HG02943 (cell line): ENCODE measurements at regions not wholly inside any gene's neighbourhood (a gene's known extent, or its start where the extent isn't known, plus 50 kb on each side); places are given as distances from the start of the nearest gene placed in this dataset.
"Not testable (repeated sequence)": the region's sequence is repeated elsewhere in the genome, so short reads cannot be mapped to it uniquely, and the experiment has no call there.

Experiments
- ATAC-seq: cut with Tn5 transposase; IDR thresholded peaks from one replicate; pipeline ENCODE4 v1.9.1; 2021; ENCODE audit warnings: mild to moderate bottlenecking, low read depth, moderate library complexity; ENCODE audit not compliant: unreplicated experiment

DNA sequence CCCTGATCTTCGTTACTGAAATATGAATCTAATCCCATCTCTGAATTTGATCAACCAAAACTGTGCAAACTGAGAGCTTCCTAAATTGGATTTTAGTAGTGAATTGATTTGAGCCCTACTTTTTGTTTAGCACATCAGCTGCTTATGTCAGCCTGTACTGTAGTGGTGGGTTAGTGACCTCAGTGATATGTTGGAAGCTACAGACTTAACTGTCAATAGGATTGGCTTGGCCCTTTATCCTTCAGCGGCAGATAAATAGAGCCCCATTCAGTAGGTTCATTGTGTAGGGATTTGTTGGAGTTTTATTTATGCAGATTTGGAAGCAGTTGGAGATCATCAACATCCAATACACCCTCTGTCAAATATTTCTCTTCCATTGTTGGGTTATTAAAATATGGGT lies 409.7 kb downstream of the SOX2 start:
- ATAC-seq: no peak

DNA sequence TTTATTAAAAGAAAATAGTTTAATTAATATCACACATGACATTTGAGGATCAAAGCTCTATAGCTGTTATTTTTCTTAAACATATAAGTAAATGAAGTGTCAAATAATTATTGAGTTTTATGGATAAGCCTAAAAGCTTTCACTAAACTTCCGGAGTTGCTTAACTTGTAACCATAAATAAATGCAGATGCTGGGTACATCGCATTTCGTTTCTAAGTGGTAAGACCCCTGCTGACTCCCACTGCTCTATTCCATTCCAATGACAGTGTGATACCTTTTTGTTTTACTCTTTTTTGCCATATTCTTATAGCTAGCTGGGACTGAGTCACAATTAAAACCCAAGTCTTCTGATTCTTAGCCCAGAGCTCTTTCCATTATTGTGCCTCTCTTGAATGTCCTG lies 411.1 kb downstream of the SOX2 start:
- ATAC-seq: no peak

DNA sequence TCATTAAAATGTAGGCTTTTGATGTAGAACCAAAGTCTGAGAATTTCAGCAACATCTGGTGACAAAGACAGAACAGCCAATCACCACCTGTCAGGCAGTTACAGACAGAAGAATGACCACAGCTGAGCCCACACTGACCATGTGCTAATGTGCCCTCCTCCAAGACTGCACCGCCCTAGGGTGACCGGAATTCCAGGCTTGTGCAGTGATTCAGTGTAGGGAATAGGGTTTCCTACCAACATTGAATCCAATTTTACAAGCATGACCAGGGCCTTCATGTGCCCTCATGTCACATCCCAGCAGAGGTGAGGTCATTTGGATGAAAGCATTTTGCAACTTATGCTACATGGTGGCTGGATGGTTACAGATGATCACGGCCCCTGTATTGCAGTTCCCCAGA lies 412.5 kb downstream of the SOX2 start:
- no peak for ATAC-seq

DNA sequence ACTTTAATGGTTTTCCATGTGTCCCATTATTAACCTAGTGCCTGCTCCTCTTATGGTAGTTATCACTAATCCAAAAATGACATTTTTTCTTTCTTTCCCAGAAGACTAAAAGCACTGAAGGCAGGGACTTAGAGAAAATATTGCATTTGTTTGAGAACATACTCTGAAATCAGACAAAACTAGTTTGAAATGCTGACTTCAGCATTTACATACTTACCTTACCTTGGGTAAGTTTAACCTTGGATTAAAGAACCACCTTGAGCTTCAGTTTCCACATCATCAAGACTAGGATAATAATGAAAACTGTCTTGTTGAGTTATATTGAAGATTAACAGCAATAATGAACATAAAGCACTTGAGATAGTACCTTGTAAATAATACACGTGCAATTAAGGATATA lies 413.0 kb downstream of the SOX2 start:
- ATAC-seq: no peak

DNA sequence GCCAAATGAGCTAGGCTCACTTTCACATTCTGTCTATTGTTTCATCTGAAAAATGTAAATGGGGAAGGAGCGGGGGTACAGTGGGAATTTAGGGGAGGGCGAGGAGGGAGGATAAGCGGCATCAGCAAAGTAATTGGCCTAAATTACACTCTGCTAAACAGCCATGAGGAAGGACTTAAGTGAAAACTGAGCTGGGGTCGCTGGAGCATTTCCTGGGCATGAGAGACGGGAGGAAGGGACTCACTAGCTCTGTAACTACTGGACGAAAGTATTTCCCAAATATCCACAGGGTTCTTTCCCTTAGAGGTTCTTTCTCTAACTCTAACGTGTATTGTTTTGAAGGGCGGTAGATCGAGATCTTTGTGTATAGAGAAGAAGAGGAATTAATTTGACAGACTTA lies 418.0 kb downstream of the SOX2 start:
- no peak for ATAC-seq

DNA sequence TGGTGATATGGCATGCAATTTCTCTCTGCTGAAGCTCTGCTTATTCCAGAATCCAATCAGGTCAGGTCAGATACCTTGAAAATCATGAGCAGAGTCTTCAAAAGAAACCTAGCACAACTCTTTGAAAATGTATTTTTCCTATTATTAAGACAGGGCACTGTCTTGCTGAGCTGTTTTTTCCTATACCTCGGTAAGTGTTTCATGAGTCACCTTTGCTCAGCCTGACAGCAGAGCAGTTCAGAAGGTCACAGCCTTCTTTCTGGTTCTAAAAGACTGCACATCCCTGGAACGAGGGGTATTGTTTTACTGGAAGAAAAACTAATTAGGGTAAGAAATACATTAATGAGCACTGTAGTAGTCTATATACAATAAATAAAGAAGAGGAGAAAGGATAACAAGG lies 422.0 kb downstream of the SOX2 start:
- no peak for ATAC-seq

DNA sequence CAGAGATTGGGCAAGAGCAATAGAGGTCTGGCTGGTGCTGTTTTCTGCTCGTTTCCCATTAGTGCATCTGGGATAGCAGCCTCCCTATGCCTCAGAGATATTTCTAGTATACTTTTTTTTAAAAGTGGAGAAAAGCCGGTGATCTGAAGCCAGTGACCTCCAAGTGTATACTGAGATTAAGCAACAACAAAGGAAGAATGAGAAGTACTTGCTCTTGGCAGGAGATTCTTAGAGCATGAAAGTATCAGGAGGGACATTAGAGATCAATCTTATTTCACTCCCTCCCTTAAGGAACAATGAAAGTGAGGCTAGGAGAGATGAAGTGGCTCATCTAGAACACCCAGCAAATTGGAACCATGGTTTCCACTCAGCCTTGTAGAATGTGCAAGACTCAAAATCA lies 423.3 kb downstream of the SOX2 start:
- ATAC-seq: no peak

DNA sequence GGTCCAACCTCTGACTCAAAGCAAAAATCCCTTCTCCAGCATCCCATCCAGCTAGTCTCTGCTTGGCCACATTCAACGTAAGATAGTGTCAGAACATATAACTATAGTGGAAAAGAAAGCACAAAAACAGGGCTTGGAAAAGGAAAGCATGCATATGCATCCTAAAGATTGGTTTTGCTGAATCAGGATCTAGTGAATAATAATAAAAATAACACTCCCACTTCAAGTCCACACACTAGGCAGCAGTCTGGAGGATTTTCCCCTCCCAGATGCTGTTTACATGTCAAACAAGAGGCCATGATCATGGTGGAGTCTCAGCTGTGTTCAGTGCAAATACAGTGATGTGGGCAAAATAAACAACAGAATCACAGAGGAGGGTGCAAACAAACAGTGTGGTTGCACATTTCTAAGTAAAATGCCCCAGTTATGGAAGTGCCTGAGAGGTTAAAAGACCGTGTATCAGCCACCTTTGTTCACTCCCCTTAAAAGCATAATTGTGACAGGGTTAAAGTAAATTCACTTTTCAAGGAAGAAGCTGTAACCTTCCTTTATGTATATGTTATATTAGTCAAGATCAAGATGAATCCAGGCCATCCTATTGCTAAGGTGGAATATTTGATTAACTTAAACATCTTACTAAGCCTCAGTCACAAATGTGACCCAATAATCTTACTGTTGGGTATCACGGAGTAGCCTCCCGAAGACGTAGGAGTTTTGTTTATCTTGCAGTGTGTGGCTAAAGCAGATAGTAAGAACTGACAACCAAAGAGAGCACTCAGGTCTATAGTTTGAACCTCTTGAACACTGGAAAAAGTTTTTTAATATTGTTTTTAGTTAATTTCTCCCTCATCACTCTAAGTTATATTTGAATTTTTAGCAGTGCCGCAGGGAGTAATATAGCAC lies 424.5 kb downstream of the SOX2 start:
- no peak for ATAC-seq

DNA sequence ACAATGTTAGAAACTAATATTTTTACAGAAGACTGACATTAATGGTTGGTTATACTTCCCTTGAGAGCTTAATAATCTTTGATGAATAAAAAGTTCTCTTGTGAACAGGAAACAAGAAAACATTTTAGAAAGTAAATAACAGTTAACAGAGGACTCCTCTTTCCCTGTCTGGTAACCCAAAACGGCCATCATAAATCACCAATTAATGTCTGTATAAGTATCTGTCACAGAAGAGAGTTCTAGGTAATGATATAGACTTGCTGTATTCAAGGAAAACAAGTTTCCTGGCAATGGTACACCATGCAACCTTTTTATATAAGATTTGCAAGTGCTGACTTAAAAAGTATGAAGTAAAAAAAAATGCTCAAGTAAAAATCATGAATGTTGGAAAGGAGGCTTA lies 426.7 kb downstream of the SOX2 start:
- no peak for ATAC-seq

DNA sequence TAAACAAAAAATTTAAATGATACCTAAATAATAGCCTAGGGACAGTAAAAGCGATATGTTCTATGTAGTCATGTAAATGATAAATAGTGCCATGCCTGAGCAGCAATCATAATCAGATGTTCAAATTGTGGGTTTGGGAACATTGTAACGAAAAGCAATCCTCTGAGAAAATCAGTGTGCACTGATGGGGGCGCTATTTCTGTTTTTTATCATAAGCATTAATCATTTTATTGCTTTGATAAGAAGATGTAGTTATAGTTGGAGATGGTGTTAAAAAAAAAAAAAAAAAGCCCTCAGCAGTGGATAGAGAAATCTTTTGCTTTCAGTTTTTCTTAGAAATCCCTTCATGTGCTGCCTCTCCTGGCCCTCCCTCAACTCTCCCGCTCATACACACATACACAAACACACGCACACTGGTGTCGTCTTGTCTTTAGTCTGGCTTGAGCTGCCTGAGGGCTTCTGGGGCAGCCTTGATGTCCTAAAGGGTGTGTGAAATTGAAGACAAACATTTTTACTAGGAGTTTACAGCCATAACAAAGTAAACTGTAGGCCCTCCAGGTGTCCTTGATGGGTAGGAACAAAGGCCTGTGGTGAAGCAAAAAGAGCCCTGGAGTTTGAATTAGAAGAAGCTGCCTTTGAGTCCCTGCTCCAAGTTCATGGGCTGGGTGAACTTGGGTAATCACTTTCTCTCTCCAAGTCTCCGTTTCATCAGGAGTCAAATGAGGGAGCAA lies 428.1 kb downstream of the SOX2 start:
- ATAC-seq: no peak

DNA sequence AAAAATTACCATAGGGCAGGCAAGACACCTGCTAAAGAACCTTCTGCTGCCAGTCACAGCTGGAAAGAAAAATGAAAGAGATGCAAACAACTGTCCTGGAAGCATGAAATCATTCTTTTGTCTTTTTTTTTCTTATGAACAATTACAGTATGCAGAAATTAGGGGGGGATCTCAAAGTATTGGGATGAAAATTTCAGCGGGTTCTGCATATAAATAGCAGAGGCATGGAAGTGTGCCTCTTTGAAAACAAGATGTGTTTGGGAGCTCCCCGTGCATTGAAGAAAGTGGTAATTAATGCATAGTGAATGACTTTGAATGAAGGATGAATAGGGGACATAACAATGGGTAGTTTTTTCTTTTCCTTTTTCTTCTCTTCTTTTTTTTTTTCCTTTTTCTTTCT lies 431.2 kb downstream of the SOX2 start:
- ATAC-seq: no peak

DNA sequence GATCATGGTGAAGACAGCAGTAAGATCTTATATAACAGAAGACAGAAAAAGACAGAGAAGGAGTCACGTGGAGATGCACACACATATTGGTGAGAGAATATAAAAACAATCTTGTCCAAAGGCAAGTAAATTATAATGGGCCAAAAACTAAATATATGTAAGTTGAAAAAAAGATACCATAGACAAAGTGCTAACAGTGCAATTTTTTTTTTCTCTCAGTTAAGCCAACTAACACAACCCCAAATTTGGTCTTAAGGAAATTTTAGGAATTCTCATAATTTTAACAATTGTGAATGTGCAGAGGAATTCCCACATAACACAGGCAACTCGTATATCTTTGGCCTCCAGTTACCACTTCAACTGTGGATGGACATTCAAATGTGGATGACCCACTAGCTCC lies 432.2 kb downstream of the SOX2 start:
- no peak for ATAC-seq

DNA sequence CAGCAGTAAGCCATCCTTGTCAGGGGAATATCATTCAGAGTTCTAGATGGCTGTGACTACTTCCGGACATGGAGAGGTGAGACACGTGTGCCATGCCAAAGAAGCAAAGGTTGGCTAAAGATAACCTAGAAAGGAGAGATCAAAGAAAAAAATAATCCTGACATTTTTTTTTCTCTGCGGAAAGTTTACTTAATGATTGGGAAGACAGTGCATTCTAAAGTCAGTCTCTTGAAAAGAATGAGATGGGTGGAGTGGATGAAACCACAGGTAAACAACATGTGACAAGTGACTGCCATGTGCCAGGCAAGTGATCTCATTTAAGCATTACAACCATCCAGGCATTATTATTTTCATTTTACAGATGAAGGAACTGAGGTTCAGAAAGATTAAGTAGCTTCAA lies 436.6 kb downstream of the SOX2 start:
- ATAC-seq: no peak

DNA sequence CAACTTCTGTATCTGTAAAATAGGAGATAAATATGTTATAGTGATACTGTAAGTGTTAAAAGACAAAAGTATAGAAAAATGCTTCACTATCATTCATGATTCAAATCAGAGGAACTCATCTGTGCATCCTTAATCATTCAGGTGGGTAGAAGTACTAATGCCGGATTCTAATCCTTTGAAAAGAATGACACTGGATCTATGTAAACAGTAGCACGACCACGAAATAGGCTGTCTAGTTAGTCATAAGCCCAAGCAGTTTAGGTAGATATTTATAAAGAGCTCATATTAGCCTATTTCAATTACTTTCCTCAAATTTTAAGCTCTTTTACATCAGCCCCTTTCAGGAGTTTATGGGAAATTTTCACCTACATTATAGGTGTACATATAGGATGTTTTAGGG lies 437.9 kb downstream of the SOX2 start:
- ATAC-seq: no peak

DNA sequence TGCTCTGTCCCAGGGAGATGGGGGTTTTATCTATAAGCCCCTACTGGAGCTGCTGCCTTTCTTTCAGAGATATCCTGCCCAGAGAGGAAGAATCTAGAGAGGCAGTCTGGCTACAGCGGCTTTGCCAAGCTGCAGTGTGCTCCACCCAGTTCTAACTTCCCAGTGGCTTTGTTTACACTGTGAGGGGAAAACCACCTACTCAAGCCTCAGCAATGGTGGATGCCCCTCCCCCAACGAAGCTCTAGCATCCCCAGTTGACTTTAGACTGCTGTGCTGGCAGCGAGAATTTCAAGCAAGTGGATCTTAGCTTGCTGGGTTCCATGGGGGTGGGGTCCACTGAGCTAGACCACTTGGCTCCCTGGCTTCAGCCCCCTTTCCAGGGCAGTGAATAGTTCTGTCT lies 444.6 kb downstream of the SOX2 start:
- ATAC-seq: not testable (repeated sequence)

DNA sequence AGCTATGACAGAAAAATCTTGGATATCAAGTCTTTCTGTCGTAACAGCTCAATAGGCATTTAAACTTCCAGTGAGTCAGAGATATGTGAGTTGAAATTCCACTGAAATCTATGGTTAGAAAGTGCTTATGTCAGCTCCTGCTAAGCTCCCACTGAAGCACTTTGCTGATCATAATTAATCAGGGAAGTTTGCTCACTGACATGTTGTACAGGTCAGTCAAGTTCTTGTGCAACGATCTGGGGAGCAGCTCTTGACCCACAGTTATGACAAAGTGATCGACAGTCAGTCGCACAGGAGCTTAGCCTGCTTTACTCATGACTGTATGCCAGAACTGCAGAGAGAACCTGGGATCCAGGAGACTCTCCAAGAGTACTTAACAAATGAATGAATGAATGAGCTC lies 453.5 kb downstream of the SOX2 start:
- ATAC-seq: no peak

DNA sequence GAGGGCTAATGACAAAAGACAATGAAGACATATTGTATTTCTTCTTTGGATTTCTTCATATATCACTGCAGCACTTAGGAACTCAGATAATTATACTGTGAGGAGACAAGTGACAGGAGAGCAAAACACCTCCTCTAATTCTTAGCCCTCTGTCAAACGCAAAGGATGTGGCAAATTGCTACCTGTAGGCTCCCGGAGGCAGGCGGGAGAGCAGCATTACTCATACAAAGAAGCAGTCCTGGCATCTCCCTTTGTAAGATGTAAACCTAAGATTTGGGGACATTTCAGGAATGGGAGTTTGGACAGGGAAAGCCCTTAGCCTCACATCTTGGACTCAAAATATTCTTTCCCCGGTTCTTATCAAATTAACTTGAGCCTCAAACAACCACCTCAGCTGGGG lies 460.8 kb downstream of the SOX2 start:
- no peak for ATAC-seq

DNA sequence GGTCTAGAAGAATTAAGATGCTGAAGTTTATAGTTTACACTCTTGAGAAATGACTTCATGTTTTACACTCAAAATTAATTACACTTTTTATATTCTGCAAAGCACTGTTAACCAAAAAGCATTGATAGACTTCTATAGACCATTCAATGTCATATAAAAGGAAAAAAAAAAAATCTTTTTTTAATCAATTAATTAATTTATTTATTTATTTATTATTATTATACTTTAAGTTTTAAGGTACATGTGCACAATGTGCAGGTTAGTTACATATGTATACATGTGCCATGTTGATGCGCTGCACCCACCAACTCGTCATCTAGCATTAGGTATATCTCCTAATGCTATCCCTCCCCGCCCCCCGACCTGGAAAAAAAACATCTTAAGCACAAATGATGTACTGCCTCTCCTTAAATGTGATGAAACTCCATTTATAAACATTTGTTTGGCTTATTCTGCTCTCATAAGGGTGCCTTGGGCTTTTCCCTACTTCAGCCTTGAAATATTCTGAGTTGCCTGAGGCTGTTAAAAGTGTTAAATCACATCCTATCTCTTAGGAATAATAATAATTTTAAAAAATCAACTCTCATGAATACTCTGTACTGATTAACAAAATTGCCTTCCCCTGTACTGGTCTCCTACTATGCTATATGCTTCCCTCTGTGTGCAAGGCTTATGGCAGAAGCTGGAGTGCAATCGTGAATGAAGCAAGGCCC lies 466.9 kb downstream of the SOX2 start:
- no peak for ATAC-seq

DNA sequence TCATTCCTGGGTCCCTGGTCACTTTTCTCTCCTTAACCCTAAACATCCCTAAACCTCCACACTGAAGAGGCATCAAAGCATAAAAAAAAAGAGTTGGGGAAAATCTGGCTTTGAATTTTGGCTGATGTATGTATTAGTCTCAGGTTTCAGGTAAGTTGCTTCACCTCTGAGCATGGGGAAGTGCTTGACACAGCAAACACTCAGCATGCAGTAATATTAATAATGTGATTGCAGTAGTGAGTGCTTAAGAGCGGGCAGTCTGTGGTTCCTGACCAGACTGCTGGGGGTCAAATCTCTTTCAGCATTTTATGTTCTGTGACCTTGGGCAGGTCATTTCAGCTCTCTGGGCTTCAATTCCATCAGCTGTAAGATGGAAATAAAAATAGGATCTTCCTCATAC lies 467.9 kb downstream of the SOX2 start:
- ATAC-seq: no peak

DNA sequence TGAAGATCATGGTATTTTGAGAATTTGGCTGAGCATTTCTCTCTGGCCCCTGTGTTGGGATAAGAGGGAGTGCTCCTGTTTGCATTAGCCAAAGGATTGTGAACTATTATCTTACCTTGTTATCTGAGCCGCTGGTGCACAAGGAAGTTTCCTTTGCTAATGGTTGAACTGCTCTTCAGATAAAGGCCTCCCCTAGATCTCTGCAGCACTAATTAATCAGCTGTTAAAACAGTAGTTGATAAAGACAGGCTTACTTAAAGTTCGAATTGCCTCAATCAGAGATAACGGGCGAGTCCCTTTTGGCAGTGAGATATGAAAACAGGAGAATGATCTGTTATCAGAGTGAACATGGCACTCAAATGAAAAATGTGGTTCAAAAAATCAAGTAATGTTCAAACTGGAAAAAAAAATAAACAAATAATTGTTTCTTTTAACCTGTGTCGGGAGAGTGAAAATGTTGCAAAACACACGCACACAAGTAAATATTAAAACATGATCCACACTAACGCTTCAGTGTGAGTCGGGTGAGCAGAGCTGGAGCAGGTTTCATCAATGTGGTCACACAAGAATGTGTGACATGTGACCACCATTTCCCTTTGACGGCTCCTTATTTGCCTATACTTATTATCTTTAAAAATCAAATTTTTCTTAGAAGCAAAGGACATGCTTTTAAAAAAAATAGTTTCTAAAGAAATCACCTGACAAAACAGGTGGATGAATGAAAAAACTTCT lies 469.1 kb downstream of the SOX2 start:
- no peak for ATAC-seq

DNA sequence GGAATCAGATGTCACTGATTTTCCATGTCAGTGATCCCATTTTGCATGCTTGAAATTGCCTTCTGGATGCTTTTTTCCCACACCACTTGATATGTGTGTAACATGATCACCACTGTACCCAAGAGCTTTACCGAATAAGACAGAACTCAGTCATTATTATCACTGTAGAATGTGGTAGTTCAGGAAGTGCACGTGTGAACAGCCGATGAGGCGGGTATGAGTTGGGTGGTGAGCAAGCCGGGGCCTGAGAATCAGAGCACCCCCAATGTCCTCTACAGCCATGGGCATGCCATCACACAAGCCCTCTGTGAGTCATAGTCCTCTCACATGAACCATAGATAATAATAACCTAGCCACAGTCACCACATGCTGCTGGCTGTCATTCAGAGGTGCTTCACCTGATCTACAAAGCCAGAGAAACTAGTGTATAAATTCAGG lies 470.8 kb downstream of the SOX2 start:
- ATAC-seq: no peak
